ENCODE measurements at regions not wholly inside any gene's neighbourhood (a gene's known extent, or its start where the extent isn't known, plus 50 kb on each side); places are given as distances from the start of the nearest gene placed in this dataset.

DNA sequence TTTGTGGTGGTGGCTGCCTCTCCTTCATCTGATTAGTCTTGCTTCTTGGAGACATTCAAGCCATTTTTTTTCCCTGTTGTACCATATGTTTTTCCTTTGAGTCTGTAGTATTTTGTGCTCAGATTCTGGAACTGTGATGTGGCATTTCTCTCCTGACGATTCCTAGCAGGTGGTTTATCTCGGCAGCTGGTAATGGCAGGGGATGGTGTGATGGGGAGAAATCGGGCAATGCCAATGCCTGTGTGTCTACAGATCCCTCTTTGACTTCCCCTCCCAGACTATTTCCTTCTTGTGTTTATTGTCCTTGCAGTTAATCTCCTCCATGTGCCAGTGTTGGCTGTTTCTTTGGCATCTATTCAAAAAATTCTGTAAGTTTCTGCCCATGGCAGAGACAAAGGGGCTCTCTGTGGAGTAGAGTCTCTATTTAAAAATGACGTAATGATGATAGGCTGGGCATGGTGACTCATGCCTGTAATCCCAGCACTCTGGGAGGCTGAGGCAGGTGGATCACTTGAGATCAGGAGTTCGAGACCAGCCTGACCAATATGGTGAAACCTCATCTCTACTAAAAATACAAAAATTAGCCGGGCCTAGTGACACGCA, 90.2 kb upstream of the ERCC4 start:
- no peak overlapping the region for H3K9ac ChIP-seq (ENCODE audit: low read depth, low read length)
- H4K8ac ChIP-seq (ENCODE audit: low read depth in 2 of 2, low read length in 2 of 2), result no peak overlapping the region
- 80% methylated on average over 1 of the region's 7 CpGs; no CpG with 5 or more reads in 1 of the 2 experiments for WGBS, 2 experiments (ENCODE audit: extremely low coverage in 2 of 2, insufficient read length in 1 of 2)
- no peak overlapping the region for H3K18ac ChIP-seq (ENCODE audit: low read depth, low read length)
- H4K5ac ChIP-seq (ENCODE audit: low read depth, low read length), result no peak overlapping the region
- no peak for DNase-seq
- no peaks in the 10 kb centered on the region for H3K4me1 ChIP-seq (ENCODE audit: control insufficient read depth, insufficient read depth, low read length)
- H3K4me3 ChIP-seq (ENCODE audit: insufficient read depth, low read depth, low read length), result no peak overlapping the region
- no peaks in the 10 kb centered on the region for H4K20me1 ChIP-seq (ENCODE audit: insufficient read depth, low read length)
- no peak for ATAC-seq (ENCODE audit: low read depth)
- in situ Hi-C loops (cut with MboI; ENCODE audit: low sequenced_read_pairs), result no loop called here
- intact Hi-C loops (cut with micrococcal nuclease), result no loop called here
- no peak overlapping the region for H2AK9ac ChIP-seq (replicated peaks; ENCODE audit: low read depth, low read length, poor library complexity)
- no peak overlapping the region for H2BK15ac ChIP-seq (ENCODE audit: low read depth, low read length)
- H3K27ac ChIP-seq (ENCODE audit: insufficient read depth, low read length), result no peak overlapping the region
- no peaks in the 10 kb centered on the region for H3K9me1 ChIP-seq (ENCODE audit: insufficient read depth, low read length)
- H3K56ac ChIP-seq (ENCODE audit: extremely low read depth, insufficient read depth, low read length), result no peak overlapping the region
- H2AFZ ChIP-seq (replicated peaks; ENCODE audit: low read length, poor library complexity), result no peak overlapping the region
- H2BK120ac ChIP-seq (ENCODE audit: low read depth, low read length), result no peak overlapping the region
- no peak overlapping the region for H4K91ac ChIP-seq (ENCODE audit: insufficient read depth, low read depth, low read length)
- H3K14ac ChIP-seq (replicated peaks; ENCODE audit: low read depth, low read length), result no peak overlapping the region
- ChIA-PET POLR2A (ENCODE audit: unreplicated experiment) (no interaction called here), CTCF (no interaction called here)
- no peak overlapping the region for H3K4me2 ChIP-seq (ENCODE audit: low read depth, low read length)
- TF ChIP-seq SMC3 (IDR thresholded peaks at IDR 0.05; ENCODE audit: low read depth, low read length), result no peak
- no peak for TF ChIP-seq CEBPB (IDR thresholded peaks at IDR 0.05; ENCODE audit: low read depth, low read length)
- TF ChIP-seq, protein P1, sequence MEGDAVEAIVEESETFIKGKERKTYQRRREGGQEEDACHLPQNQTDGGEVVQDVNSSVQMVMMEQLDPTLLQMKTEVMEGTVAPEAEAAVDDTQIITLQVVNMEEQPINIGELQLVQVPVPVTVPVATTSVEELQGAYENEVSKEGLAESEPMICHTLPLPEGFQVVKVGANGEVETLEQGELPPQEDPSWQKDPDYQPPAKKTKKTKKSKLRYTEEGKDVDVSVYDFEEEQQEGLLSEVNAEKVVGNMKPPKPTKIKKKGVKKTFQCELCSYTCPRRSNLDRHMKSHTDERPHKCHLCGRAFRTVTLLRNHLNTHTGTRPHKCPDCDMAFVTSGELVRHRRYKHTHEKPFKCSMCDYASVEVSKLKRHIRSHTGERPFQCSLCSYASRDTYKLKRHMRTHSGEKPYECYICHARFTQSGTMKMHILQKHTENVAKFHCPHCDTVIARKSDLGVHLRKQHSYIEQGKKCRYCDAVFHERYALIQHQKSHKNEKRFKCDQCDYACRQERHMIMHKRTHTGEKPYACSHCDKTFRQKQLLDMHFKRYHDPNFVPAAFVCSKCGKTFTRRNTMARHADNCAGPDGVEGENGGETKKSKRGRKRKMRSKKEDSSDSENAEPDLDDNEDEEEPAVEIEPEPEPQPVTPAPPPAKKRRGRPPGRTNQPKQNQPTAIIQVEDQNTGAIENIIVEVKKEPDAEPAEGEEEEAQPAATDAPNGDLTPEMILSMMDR (conservative IDR thresholded peaks at IDR 0.05; ENCODE audit: low read depth, low read length), result no peak
- TF ChIP-seq RFX5 (IDR thresholded peaks at IDR 0.05; ENCODE audit: low read depth, low read length), result no peak
- no peak for TF ChIP-seq NFE2L2 (IDR thresholded peaks at IDR 0.05; ENCODE audit: low read depth, low read length)
- TF ChIP-seq MAFK (IDR thresholded peaks at IDR 0.05; ENCODE audit: low read depth, low read length), result no peak
- TF ChIP-seq, protein P2, sequence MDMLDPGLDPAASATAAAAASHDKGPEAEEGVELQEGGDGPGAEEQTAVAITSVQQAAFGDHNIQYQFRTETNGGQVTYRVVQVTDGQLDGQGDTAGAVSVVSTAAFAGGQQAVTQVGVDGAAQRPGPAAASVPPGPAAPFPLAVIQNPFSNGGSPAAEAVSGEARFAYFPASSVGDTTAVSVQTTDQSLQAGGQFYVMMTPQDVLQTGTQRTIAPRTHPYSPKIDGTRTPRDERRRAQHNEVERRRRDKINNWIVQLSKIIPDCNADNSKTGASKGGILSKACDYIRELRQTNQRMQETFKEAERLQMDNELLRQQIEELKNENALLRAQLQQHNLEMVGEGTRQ (IDR thresholded peaks at IDR 0.05; ENCODE audit: low read depth, low read length), result no peak
- TF ChIP-seq POLR2A (IDR thresholded peaks at IDR 0.05; ENCODE audit: low read depth, low read length), result no peak
- no peak for TF ChIP-seq CHD1 (IDR thresholded peaks at IDR 0.05; ENCODE audit: low read depth, low read length)
- no peak for TF ChIP-seq FOS (IDR thresholded peaks at IDR 0.05; ENCODE audit: low read depth, low read length)
- no peak for TF ChIP-seq MXI1 (IDR thresholded peaks at IDR 0.05; ENCODE audit: borderline replicate concordance, low read depth, low read length)
- no peak for TF ChIP-seq RCOR1 (IDR thresholded peaks at IDR 0.05; ENCODE audit: insufficient replicate concordance, low read length)
- TF ChIP-seq ELK1 (IDR thresholded peaks at IDR 0.05; ENCODE audit: borderline replicate concordance, low read depth, low read length), result no peak
- H3K9me3 ChIP-seq (ENCODE audit: control insufficient read depth, insufficient read depth, low read length), result peaks cover 4% of the 10 kb centered on the region; the same call in 1 of the 2 replicates
- no peak overlapping the region for H2BK20ac ChIP-seq (ENCODE audit: low read depth, low read length)
- dilution Hi-C loops (cut with HindIII; ENCODE audit: low sequenced_read_pairs, unreplicated experiment), result no loop called here
- no peaks in the 10 kb centered on the region for H3K79me1 ChIP-seq (ENCODE audit: low read depth in 1 of 2, low read length in 2 of 2)
- H3K36me3 ChIP-seq (ENCODE audit: control insufficient read depth, insufficient read depth, low read length), result no peaks in the 10 kb centered on the region
- H3K4ac ChIP-seq (ENCODE audit: low read depth, low read length), result no peak overlapping the region
- no peaks in the 10 kb centered on the region for H3K27me3 ChIP-seq (ENCODE audit: control insufficient read depth, insufficient read depth, low read length)
- no TSS peak for BruUV-seq (replicated peaks)
- H2AK5ac ChIP-seq (ENCODE audit: low read depth, low read length), result no peak overlapping the region
- no peak overlapping the region for H3K23ac ChIP-seq (ENCODE audit: low read depth, low read length)
- H2BK5ac ChIP-seq (ENCODE audit: low read depth, low read length, poor library complexity, severe bottlenecking), result no peak overlapping the region

All from IMR-90 (cell line).